ENCODE measurements at regions not wholly inside any gene's neighbourhood (a gene's known extent, or its start where the extent isn't known, plus 50 kb on each side); places are given as distances from the start of the nearest gene placed in this dataset.

GRCh38 chr6:84462698-84463097 is 235.3 kb upstream of the CEP162 start:
- H3K4me2 ChIP-seq (ENCODE audit: insufficient read depth, low read length): no peak overlapping the region
- no peaks in the 10 kb centered on the region for H3K36me3 ChIP-seq (ENCODE audit: control insufficient read depth, insufficient read depth, low read length)
- H3K9me3 ChIP-seq (replicated peaks; ENCODE audit: control insufficient read depth, insufficient read depth, low read depth, low read length): no peaks in the 10 kb centered on the region
- no peak overlapping the region for H2AFZ ChIP-seq (ENCODE audit: low read depth, low read length)
- peaks cover 4 to 5% of the 10 kb centered on the region in 2 experiments; a peak in 3 of 5 replicates for H3K27me3 ChIP-seq (ENCODE audit: control insufficient read depth in 2 of 2, insufficient read depth in 2 of 2, low read length in 2 of 2)
- in situ Hi-C loops (cut with MboI): no loop called here
- H3K9ac ChIP-seq (ENCODE audit: insufficient read depth in 1 of 2, low read depth in 2 of 2, low read length in 2 of 2): no peak overlapping the region
- H3K4me3 ChIP-seq: no peak overlapping the region
- WGBS (ENCODE audit: insufficient coverage, low coverage, missing lambda C conversion rate): 0% methylated on average over 1 of the region's 1 CpG
- FAIRE-seq (no peak), DNase-seq (ENCODE audit: extremely low read depth in 1 of 4, low spot score in 3 of 4) (no peak), ATAC-seq (no peak)
- no peaks in the 10 kb centered on the region for H3K4me1 ChIP-seq (replicated peaks in 1 of 2; ENCODE audit: control insufficient read depth in 2 of 2, insufficient read depth in 2 of 2, low read length in 2 of 2)
- H4K20me1 ChIP-seq (replicated peaks; ENCODE audit: control insufficient read depth, insufficient read depth, low read length): no peaks in the 10 kb centered on the region
- ChIA-PET POLR2A (interaction anchor here (0.5 to 1.2 kb wide), 2 partner anchors 36 to 285 kb away, joined by 3 read pairs; no protein-coding TSS in a partner anchor), CTCF (ENCODE audit: low intra/inter-chr PET ratio) (no interaction called here)
- no peaks in the 10 kb centered on the region for H3K79me2 ChIP-seq (ENCODE audit: control insufficient read depth, insufficient read depth, low read length)
- no TSS peak for BruUV-seq (replicated peaks)
- intact Hi-C loops (cut with micrococcal nuclease): no loop called here
- H3K9me1 ChIP-seq (ENCODE audit: control insufficient read depth, insufficient read depth, low read length): no peaks in the 10 kb centered on the region
- H3K27ac ChIP-seq (ENCODE audit: extremely low read depth, low read depth, low read length): no peak overlapping the region
- no peak for TF ChIP-seq ZBTB43 (CRISPR knock-in tag; IDR thresholded peaks at IDR 0.05)
- TF ChIP-seq ATF7 (IDR thresholded peaks at IDR 0.05): no peak
- TF ChIP-seq ZNF318 (IDR thresholded peaks at IDR 0.05; ENCODE audit: borderline replicate concordance in 1 of 2, low read depth in 1 of 2): no peak
- no peak for TF ChIP-seq ZNF3 (CRISPR knock-in tag; IDR thresholded peaks at IDR 0.05)
- no peak for TF ChIP-seq DMBX1 (CRISPR knock-in tag; IDR thresholded peaks at IDR 0.05; ENCODE audit: borderline replicate concordance)
- no peak for TF ChIP-seq ZBTB7A (IDR thresholded peaks at IDR 0.05; ENCODE audit: borderline replicate concordance, control insufficient read depth, low read depth, low read length)
- no peak for TF ChIP-seq ZNF274 (IDR thresholded peaks at IDR 0.05; ENCODE audit: borderline replicate concordance, low read depth, low read length)
- TF ChIP-seq ZNF174 (CRISPR knock-in tag; IDR thresholded peaks at IDR 0.05): no peak
- no peak for TF ChIP-seq UBTF (IDR thresholded peaks at IDR 0.05; ENCODE audit: borderline replicate concordance in 1 of 2, low read depth in 2 of 2, low read length in 2 of 2)
- no peak for TF ChIP-seq TFAM (CRISPR knock-in tag; conservative IDR thresholded peaks at IDR 0.05)
- no peak for TF ChIP-seq KAT7 (CRISPR knock-in tag; IDR thresholded peaks at IDR 0.05; ENCODE audit: borderline replicate concordance)

All from K562 (cell line).